Epithelial cell of esophagus (primary cell): ENCODE measurements at regions not wholly inside any gene's neighbourhood (a gene's known extent, or its start where the extent isn't known, plus 50 kb on each side); places are given as distances from the start of the nearest gene placed in this dataset.

Experiments
- DNase-seq: peaks from one replicate; pipeline ENCODE4 v3.0.0; 2010; ENCODE audit warnings: low read depth
- H3K4me3 ChIP-seq: 2 replicates; pipeline ENCODE4 v1.5.1; 2011; ENCODE audit warnings: mild to moderate bottlenecking, low read length, control low read depth
- CTCF ChIP-seq: IDR thresholded peaks from 2 replicates; pipeline ENCODE4 v1.5.1; 2011; ENCODE audit warnings: low read depth, mild to moderate bottlenecking, low read length, control low read depth, inconsistent platforms; ENCODE audit not compliant: insufficient read depth; ENCODE audit errors: missing control alignments

GRCh38 chr14:58707949-58708348, 70.2 kb downstream of the DACT1 start:
- no peak overlapping the region for H3K4me3 ChIP-seq
- DNase-seq = no peak
- TF ChIP-seq CTCF = no peak

- no peak for DNase-seq
- H3K4me3 ChIP-seq = no peak overlapping the region
- TF ChIP-seq CTCF = no peak
These were observed 72.2 kb downstream of the DACT1 start for GRCh38 chr14:58709949-58710348.

GRCh38 chr14:58711382-58711781, 73.6 kb downstream of the DACT1 start:
- H3K4me3 ChIP-seq = no peak overlapping the region

GRCh38 chr14:58712357-58712756, 74.6 kb downstream of the DACT1 start:
- H3K4me3 ChIP-seq = no peak overlapping the region
- no peak for TF ChIP-seq CTCF
- no peak for DNase-seq

More at GRCh38 chr14:58711382-58711781, 73.6 kb downstream of the DACT1 start:
- no peak for TF ChIP-seq CTCF
- no peak for DNase-seq

GRCh38 chr14:58713677-58714076, 75.9 kb downstream of the DACT1 start:
- H3K4me3 ChIP-seq = no peak overlapping the region
- no peak for TF ChIP-seq CTCF
- DNase-seq = no peak

- no peak for DNase-seq
- no peak overlapping the region for H3K4me3 ChIP-seq
- no peak for TF ChIP-seq CTCF
These were observed 78.9 kb downstream of the DACT1 start for GRCh38 chr14:58716706-58717105.

GRCh38 chr14:58717211-58717610, 79.4 kb downstream of the DACT1 start:
- DNase-seq = no peak
- no peak overlapping the region for H3K4me3 ChIP-seq

More at GRCh38 chr14:58717211-58717610, 79.4 kb downstream of the DACT1 start:
- no peak for TF ChIP-seq CTCF
